Stimulated activated CD8-positive, alpha-beta memory T cell treated with anti-CD3 and anti-CD28 coated beads, Interleukin-4, amount 100 ng/mL, for 48 hours (primary cell): ENCODE measurements at regions not wholly inside any gene's neighbourhood (a gene's known extent, or its start where the extent isn't known, plus 50 kb on each side); places are given as distances from the start of the nearest gene placed in this dataset.
"Not testable (repeated sequence)": the region's sequence is repeated elsewhere in the genome, so short reads cannot be mapped to it uniquely, and the experiment has no call there.

Experiments
- DNase-seq: peaks from one replicate; pipeline ENCODE4 v3.0.0-alpha.2; 2020

DNA sequence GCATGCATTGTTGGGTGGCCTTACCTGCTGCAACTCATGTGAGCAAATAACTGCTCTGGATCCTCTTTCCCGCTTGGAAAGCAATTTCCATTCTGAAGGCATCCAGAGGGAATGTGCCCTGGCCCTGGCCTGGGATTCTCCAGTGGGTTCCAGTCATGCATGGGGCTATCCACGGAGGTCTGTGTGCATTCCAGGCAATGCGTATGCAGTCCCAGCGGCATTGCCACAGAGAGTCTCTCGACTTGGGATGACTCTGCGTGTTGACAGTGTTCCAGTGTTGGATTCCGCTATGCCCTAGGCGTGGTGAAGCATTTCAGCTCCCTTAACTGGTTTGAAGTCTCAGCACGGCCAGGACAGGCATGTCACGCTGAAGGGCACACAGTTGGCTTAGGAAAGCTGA, 113.9 kb downstream of the SNRPN start:
- DNase-seq: no peak

GRCh38 chr15:25070353-25070963, 115.7 kb downstream of the SNRPN start:
- no peak for DNase-seq

DNA sequence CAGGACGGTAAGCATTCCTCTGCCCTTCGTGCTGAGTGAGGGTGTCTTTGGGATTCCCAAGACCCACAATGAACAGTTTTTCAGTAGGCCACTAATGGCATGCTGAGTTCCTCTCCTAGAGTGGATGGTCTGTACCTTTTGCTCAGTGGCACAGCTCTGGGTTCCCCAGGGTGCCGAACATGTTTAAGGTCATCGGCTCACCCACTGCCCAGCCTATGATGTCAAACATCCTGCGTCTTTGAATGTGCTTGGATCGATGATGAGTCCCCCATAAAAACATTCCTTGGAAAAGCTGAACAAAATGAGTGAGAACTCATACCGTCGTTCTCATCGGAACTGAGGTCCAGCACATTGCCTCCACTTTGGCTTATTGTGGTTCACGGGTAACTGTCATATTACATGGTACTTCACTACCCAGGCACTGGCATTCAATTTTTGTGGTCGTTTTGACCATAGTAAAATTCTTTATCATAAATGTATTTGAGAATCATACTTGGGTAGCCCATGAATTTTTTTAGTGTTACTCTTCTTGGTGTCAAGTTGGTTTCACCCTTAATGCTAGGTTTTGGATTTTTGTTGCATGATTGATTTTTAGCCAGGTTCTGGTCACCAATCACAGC, 118.2 kb downstream of the SNRPN start:
- no peak for DNase-seq

GRCh38 chr15:25087137-25087536, 132.3 kb downstream of the SNRPN start:
- no peak for DNase-seq

GRCh38 chr15:25088261-25088790, 133.5 kb downstream of the SNRPN start:
- no peak for DNase-seq

DNA sequence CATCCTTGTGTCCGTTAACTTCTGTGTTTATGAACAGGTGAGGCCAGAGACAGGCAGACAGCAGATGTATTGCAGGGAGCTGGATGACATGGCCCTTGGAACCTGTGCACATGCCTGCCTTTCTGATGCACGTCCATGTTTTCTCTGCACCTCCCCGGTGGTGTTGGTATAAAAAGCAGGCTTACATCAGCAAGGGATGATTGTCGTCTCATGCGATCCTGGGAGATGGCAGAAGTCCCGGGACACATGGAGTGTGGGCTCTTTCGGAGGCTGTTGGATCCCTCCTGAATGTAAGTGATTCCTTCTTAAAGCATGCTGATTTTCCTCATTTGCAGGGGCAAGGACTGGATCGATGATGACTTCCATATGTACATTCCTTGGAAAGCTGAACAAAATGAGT, 134.8 kb downstream of the SNRPN start:
- no peak for DNase-seq

GRCh38 chr15:25090073-25090733, 135.4 kb downstream of the SNRPN start:
- no peak for DNase-seq

- no peak for DNase-seq
Measured at GRCh38 chr15:25091421-25092158, 136.8 kb downstream of the SNRPN start.

DNA sequence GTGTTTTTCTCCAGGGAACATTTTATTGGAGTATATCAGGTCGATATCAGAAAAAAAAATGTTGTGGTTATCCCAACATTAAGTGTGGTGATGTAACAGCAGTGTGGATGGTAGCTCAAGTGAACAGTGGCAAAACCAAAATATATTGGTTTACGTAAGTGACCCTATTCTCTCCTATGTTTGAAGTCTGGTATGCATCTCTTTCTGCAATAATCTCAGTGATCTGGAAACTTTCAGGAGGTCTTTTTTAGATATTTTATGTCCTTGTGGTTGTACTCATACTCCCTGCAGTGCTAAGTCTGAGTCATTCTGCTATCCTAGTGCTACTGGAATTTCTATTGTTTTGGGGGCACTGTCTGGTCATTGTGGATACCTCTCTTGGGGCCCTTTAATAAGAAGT, 137.9 kb downstream of the SNRPN start:
- DNase-seq: no peak

DNA sequence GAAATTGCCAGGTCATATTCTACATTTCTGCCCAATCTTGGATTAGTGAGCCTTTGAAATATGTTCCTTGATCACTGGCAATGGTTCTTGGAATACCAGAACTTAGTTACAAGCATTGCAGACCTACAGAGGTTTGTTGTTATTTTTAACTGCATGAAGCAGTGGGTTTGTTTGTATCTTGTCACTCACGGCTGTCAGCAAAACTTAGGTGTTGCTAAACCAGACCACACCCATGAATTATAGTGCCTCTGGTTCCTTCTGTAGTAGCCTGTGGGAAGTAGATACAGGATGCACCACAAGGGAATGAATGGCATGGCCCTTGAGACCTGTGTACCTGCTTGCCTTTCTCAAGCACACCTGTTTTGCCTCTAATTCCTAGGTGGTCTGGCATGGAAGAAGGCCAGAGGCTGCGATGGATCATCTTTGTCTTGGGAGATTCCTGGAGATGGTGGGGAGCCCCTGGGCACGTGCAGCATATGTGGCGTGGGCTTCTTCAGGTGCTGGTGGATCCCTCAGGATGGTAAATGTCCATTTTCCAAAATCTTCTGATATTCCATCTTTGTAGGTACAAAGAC, 138.8 kb downstream of the SNRPN start:
- DNase-seq: no peak

GRCh38 chr15:25094066-25094465, 139.3 kb downstream of the SNRPN start:
- DNase-seq: no peak

GRCh38 chr15:25094519-25094918, 139.7 kb downstream of the SNRPN start:
- DNase-seq: no peak

- no peak for DNase-seq
Measured at GRCh38 chr15:25095179-25095578, 140.4 kb downstream of the SNRPN start.

DNA sequence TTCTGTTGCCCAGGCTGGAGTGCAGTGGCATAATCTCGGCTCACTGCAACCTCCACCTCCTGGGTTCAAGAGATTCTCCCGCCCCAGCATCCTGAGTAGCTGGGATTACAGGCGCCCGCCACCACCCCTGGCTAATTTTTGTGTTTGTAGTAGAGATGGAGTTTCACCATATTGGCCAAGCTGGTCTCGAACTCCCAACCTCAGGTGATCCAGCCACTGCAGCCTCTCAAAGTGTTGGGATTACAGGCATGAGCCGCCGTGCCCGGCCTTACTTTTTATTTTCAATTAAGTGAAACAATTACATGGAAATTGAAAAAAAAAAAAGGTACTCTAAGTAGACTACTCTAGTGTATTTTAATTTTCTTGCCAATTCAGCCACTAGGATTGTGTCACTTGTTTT, 145.2 kb downstream of the SNRPN start:
- not testable (repeated sequence) for DNase-seq

- DNase-seq: no peak
Measured at GRCh38 chr15:25106209-25106608, 151.4 kb downstream of the SNRPN start.

DNA sequence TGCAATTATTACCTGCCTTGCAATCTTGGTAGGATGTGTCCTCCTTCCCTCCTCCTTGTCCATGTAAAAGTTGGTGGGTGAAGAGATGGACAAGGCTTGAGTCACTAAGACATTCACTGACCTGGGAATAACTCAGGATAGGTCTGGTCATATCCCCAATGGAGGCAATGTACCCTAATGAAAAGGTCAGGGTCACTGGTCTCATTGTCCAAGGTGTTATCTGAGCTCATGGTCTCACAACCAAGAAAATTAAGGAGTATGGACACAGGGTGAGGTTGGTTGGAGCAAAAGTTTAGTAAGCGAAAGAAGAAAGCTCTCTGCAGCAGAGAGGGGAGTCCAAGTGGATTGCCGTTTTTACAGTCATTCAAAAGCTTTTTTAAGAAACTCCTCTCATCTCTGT, 179.0 kb downstream of the SNRPN start:
- no peak for DNase-seq

DNA sequence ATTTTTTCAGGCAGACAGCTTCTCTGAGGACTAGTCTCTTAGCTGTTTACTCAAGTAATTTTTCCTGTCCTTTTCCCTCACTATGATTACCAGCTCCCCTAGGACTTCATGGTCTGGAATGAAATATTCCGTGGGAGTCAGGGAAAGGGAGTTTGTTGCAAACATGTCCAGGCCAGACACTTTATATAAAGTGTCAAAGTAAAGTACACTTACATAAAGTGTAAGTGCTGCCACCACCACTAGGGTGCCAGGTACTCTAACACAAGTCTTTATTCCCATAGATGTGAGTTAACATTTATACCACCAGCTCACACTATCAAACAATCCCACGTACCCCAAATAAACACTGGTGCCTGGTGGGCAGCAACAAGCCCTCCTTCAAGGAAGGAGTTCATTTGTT, 179.8 kb downstream of the SNRPN start:
- DNase-seq: no peak

GRCh38 chr15:25136119-25136518, 181.3 kb downstream of the SNRPN start:
- no peak for DNase-seq

DNA sequence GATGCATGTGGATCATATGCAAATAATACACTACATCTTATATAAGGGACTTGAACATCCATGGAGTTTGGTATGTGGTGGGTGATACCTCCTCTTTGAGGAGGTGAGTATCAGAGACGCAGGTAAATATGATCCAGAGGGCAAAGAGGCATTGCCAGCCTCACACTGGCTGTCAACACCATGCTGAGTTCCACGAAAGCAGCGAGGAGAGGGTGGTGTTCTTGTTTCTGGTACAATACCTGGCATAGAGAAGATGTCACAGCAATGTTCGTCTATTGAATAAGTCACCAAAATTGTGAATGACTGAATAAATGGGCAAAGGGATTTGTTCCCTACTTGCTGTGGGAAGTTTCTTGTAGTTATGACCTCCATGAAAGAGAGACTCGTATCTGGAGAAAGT, 182.2 kb downstream of the SNRPN start:
- DNase-seq: no peak

GRCh38 chr15:25169318-25169717, 214.5 kb downstream of the SNRPN start:
- no peak for DNase-seq

DNA sequence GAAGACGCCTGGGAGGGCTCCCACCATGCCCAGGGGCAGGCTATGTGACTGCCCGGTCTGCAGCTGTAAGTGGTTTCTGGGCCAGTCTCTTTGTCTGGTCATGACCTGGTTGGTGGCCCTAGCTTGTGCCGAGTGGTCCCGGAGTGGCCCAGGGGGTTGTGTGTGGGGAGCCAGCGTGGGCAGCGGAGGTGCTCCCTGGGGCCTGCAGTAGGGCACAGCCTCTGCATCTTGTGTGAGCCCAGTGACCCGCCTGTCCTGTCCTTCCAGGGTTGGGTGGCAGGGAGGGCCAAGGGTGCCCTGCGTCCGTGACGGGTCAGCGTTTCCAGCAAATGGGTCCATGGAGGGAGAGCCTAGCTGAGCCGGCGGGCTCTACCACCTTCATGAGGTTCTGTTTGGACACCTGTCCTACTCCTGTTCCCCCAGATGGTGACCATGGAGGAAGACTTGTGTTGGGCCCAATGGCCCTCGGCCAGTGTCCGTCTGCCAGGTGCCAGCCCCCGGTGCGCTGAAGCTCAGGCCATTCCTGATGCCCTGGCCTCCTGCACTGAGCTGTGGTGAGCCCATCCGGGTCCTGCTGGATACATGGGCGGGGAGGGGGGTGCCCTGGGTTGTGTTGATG, 215.4 kb downstream of the SNRPN start:
- peak; percentile 10 for DNase-seq

GRCh38 chr15:25170781-25171110, 216.0 kb downstream of the SNRPN start:
- peak; percentile 9 for DNase-seq
